SU-DHL-6 (cell line): ENCODE measurements at regions not wholly inside any gene's neighbourhood (a gene's known extent, or its start where the extent isn't known, plus 50 kb on each side); places are given as distances from the start of the nearest gene placed in this dataset.

Experiments used
- EZH2phosphoT487 ChIP-seq: fragments of 200-600 bp; sonication (generic), shearing (Covaris generic); conservative IDR thresholded peaks from 2 replicates; pipeline ENCODE4 v1.6.1; 2018; ENCODE audit warnings: mild to moderate bottlenecking, antibody characterized with exemption, low read length, moderate library complexity, mixed read lengths
- TF ChIP-seq, protein P1 (sequence below): fragments of 200-600 bp; sonication (generic); IDR thresholded peaks from one replicate; pipeline ENCODE4 v1.5.1; 2017; ENCODE audit warnings: antibody characterized with exemption, mild to moderate bottlenecking, low read length, moderate library complexity; ENCODE audit not compliant: insufficient read depth, poor library complexity, severe bottlenecking

DNA sequence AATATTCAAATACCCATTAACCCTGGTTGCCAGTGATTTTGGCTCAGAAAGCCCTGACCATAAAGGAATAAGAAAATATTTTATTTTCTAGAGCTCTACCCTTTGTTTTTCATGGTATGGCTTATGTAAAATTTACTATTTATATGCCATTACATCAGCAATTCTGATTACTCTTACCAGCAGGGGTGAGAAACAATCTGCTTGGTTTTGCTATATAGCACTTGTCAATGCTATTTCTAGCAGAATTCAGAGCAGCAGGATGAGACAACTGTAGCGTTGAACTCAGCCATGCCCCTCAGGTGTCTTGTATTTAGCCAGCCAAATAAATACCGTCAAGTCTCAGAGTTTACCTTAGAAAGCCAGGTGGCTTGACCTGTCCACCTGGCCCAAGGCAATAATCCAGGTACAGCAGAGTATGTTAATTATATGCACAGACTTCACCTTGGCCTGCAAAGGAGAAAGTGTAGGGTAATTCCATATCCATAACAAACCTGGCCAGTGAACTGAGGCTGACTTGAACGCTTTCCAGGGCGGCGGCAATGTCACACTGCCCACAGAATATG lies 1303.5 kb downstream of the RAPGEF2 start:
- TF ChIP-seq, protein P1, sequence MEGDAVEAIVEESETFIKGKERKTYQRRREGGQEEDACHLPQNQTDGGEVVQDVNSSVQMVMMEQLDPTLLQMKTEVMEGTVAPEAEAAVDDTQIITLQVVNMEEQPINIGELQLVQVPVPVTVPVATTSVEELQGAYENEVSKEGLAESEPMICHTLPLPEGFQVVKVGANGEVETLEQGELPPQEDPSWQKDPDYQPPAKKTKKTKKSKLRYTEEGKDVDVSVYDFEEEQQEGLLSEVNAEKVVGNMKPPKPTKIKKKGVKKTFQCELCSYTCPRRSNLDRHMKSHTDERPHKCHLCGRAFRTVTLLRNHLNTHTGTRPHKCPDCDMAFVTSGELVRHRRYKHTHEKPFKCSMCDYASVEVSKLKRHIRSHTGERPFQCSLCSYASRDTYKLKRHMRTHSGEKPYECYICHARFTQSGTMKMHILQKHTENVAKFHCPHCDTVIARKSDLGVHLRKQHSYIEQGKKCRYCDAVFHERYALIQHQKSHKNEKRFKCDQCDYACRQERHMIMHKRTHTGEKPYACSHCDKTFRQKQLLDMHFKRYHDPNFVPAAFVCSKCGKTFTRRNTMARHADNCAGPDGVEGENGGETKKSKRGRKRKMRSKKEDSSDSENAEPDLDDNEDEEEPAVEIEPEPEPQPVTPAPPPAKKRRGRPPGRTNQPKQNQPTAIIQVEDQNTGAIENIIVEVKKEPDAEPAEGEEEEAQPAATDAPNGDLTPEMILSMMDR: no peak
- no peak for TF ChIP-seq EZH2phosphoT487
